HCT116 (cell line): ENCODE measurements at regions not wholly inside any gene's neighbourhood (a gene's known extent, or its start where the extent isn't known, plus 50 kb on each side); places are given as distances from the start of the nearest gene placed in this dataset.

Experiments
- ATAC-seq: fragments of 200-7000 bp; cut with Tn5 transposase; 2 replicates; pipeline ENCODE4 v1.9.1; 2020; ENCODE audit warnings: mild to moderate bottlenecking, moderate library complexity
- BruUV-seq: library from RNA; stranded (reverse); fragments of 400-500 nt; replicated peaks from 2 replicates; lab custom pipeline; 2021; lab: Mats Ljungman, UMichigan
- CTCF ChIA-PET: fragments of 300-600 bp; sonication (Branson Sonifier 250); formaldehyde crosslinking; loops from one replicate; lab custom pipeline; 2021; ENCODE audit warnings: antibody characterized with exemption; lab: Charles Lee
- POLR2A ChIA-PET: fragments of 300-600, 350-600 bp; sonication (Branson Sonifier 250); formaldehyde crosslinking; loops from one replicate; lab custom pipeline; 2021; ENCODE audit warnings: antibody characterized with exemption; lab: Charles Lee
- RAD21 ChIA-PET, 2 experiments: fragments of 300-600 bp; sonication (Branson Sonifier 250); formaldehyde crosslinking; loops; one replicate each; lab custom pipeline; 2023; ENCODE audit warnings: low total read pairs in 2 of 2; ENCODE audit not compliant: uncharacterized antibody in 2 of 2, unreplicated experiment in 2 of 2, low non-redundant PET in 1 of 2; lab: Charles Lee
- DNase-seq: peaks from one replicate; pipeline ENCODE4 v3.0.0-alpha.2; 2010; ENCODE audit warnings: low read depth, low spot score
- H2AFZ ChIP-seq: fragments of 200-600 bp; shearing (Covaris generic), sonication (generic); 2 replicates; pipeline ENCODE4 v1.6.1; 2017; ENCODE audit warnings: low read depth, mixed run types, mixed read lengths, antibody characterized with exemption, low read length; ENCODE audit not compliant: poor library complexity, severe bottlenecking
- H3K27ac ChIP-seq: 2 replicates; pipeline ENCODE4 v1.5.1; 2012; ENCODE audit warnings: low read depth, low read length
- H3K27me3 ChIP-seq: fragments of 200-600 bp; sonication (generic); 2 replicates; pipeline ENCODE4 v1.6.1; 2016; ENCODE audit warnings: mixed run types, low read length, mixed read lengths; ENCODE audit not compliant: insufficient read depth
- H3K36me3 ChIP-seq, 2 experiments: fragments of 200-500 bp in 1 of 2; fragments of 200-600 bp in 1 of 2; sonication (Bioruptor generic) in 1 of 2; sonication (generic) in 1 of 2; 2 replicates each; pipeline versions ENCODE4 v1.5.1 to v1.6.1; 2014 to 2016; ENCODE audit warnings: low read length in 2 of 2, inconsistent platforms in 1 of 2, mixed read lengths in 1 of 2, mixed run types in 1 of 2; ENCODE audit not compliant: insufficient read depth in 2 of 2, control insufficient read depth in 1 of 2
- H3K4me1 ChIP-seq, 2 experiments: fragments of 200-600 bp in 1 of 2; sonication (generic) in 1 of 2; 2 replicates each; pipeline versions ENCODE4 v1.5.1 to v1.6.1; 2012 to 2017; ENCODE audit warnings: low read length in 2 of 2, inconsistent platforms in 1 of 2, mild to moderate bottlenecking in 1 of 2, mixed read lengths in 1 of 2, mixed run types in 1 of 2, moderate library complexity in 1 of 2; ENCODE audit not compliant: insufficient read depth in 2 of 2, control insufficient read depth in 1 of 2
- H3K4me2 ChIP-seq: fragments of 200-600 bp; sonication (generic); 2 replicates; pipeline ENCODE4 v1.6.1; 2017; ENCODE audit warnings: mixed run types, low read length, mixed read lengths
- H3K4me3 ChIP-seq, 2 experiments: fragments of 200-600 bp in 1 of 2; sonication (generic) in 1 of 2; replicated peaks in 1 of 2; 2 replicates each; pipeline ENCODE4 v1.5.1; 2011 to 2016; ENCODE audit warnings: low read length in 2 of 2, control low read depth in 1 of 2, low read depth in 1 of 2, mild to moderate bottlenecking in 1 of 2, mixed read lengths in 1 of 2, mixed run types in 1 of 2
- H3K79me2 ChIP-seq: fragments of 200-600 bp; sonication (generic); 2 replicates; pipeline ENCODE4 v1.6.1; 2017; ENCODE audit warnings: mild to moderate bottlenecking, mixed run types, low read length, moderate library complexity, mixed read lengths; ENCODE audit not compliant: insufficient read depth
- H3K9ac ChIP-seq: fragments of 200-600 bp; sonication (generic); 2 replicates; pipeline ENCODE4 v1.6.1; 2016; ENCODE audit warnings: low read length, mixed read lengths
- H3K9me2 ChIP-seq: fragments of 200-600 bp; sonication (generic), shearing (Covaris generic); 2 replicates; pipeline ENCODE4 v1.6.1; 2017; ENCODE audit warnings: mixed run types, mild to moderate bottlenecking, moderate library complexity; ENCODE audit not compliant: insufficient read depth
- H3K9me3 ChIP-seq, 2 experiments: fragments of 200-500 bp in 1 of 2; fragments of 200-600 bp in 1 of 2; sonication (Bioruptor generic) in 1 of 2; sonication (generic) in 1 of 2; 2 replicates each; pipeline ENCODE4 v1.6.1; 2014 to 2017; ENCODE audit warnings: low read length in 2 of 2, mixed read lengths in 2 of 2, inconsistent platforms in 1 of 2, low read depth in 1 of 2, mild to moderate bottlenecking in 1 of 2, mixed run types in 1 of 2, moderate library complexity in 1 of 2; ENCODE audit not compliant: control insufficient read depth in 1 of 2, insufficient read depth in 1 of 2
- H4K20me1 ChIP-seq: fragments of 200-600 bp; sonication (generic), shearing (Covaris generic); 2 replicates; pipeline ENCODE4 v1.6.1; 2017; ENCODE audit warnings: mixed run types, mild to moderate bottlenecking, moderate library complexity; ENCODE audit not compliant: insufficient read depth
- EGR1 ChIP-seq: IDR thresholded peaks from 2 replicates; pipeline ENCODE4 v1.6.1; 2012; ENCODE audit warnings: low read depth
- ELF1 ChIP-seq: IDR thresholded peaks from 2 replicates; pipeline ENCODE4 v1.6.1; 2012; ENCODE audit warnings: low read depth, borderline replicate concordance
- EZH2 ChIP-seq: fragments of 200-600 bp; sonication (generic); IDR thresholded peaks from 2 replicates; pipeline ENCODE4 v1.6.1; 2017; ENCODE audit warnings: antibody characterized with exemption, mixed run types
- EZH2phosphoT487 ChIP-seq: fragments of 200-600 bp; IDR thresholded peaks from 2 replicates; pipeline ENCODE4 v1.6.1; 2018; ENCODE audit warnings: antibody characterized with exemption, borderline replicate concordance
- MAX ChIP-seq: IDR thresholded peaks from 2 replicates; pipeline ENCODE4 v1.6.1; 2012
- POLR2A ChIP-seq: IDR thresholded peaks from 2 replicates; pipeline ENCODE4 v1.7.0; 2011; ENCODE audit warnings: borderline replicate concordance; ENCODE audit not compliant: insufficient read depth, insufficient read length; ENCODE audit errors: extremely low read depth
- RAD21 ChIP-seq: IDR thresholded peaks from 2 replicates; pipeline ENCODE4 v1.6.1; 2012; ENCODE audit warnings: low read depth, mild to moderate bottlenecking
- REST ChIP-seq: IDR thresholded peaks from 2 replicates; pipeline ENCODE4 v1.6.1; 2012; ENCODE audit warnings: low read depth
- SP1 ChIP-seq: IDR thresholded peaks from 2 replicates; pipeline ENCODE4 v1.6.1; 2012; ENCODE audit warnings: low read depth
- SRF ChIP-seq: IDR thresholded peaks from 2 replicates; pipeline ENCODE4 v1.6.1; 2012; ENCODE audit warnings: low read depth
- TCF7L2 ChIP-seq: IDR thresholded peaks from 2 replicates; pipeline ENCODE4 v1.7.0; 2011; ENCODE audit warnings: borderline replicate concordance, inconsistent platforms; ENCODE audit not compliant: insufficient read depth, insufficient read length; ENCODE audit errors: extremely low read depth
- YY1 ChIP-seq: IDR thresholded peaks from 2 replicates; pipeline ENCODE4 v1.6.1; 2011; ENCODE audit warnings: low read length, low read depth, moderate library complexity, mild to moderate bottlenecking; ENCODE audit not compliant: insufficient replicate concordance; ENCODE audit errors: extremely low read depth
- ZFX ChIP-seq: fragments of 450-650 bp; IDR thresholded peaks from 2 replicates; pipeline ENCODE4 v1.6.1; 2017
- ZNF274 ChIP-seq: fragments of 200-500 bp; sonication (Bioruptor generic); IDR thresholded peaks from 2 replicates; pipeline ENCODE4 v1.6.1; 2014; ENCODE audit warnings: mild to moderate bottlenecking, low read depth, low read length, inconsistent platforms
- intact Hi-C: fragments of 100-400 bp; cut with micrococcal nuclease; formaldehyde crosslinking; loops from 2 replicates; pipeline ENCODE4 v1.10.0; 2022
- TF ChIP-seq, protein P1 (sequence below): IDR thresholded peaks from 2 replicates; pipeline ENCODE4 v1.6.1; 2012
- TF ChIP-seq, protein P2 (sequence below), 3 experiments: fragments of 200-600 bp in 1 of 3; sonication (generic) in 1 of 3; IDR thresholded peaks in 2 of 3; conservative IDR thresholded peaks in 1 of 3; 2 replicates each; pipeline ENCODE4 v1.5.1; 2012 to 2017; ENCODE audit warnings: low read depth in 2 of 3, low read length in 2 of 3, antibody characterized with exemption in 1 of 3, borderline replicate concordance in 1 of 3, control low read depth in 1 of 3, mild to moderate bottlenecking in 1 of 3, mixed read lengths in 1 of 3, mixed run types in 1 of 3, moderate library complexity in 1 of 3; ENCODE audit not compliant: insufficient read depth in 1 of 3

- no peak for DNase-seq
- Histone ChIP-seq H3K9me2 (no peaks in the 10 kb centered on the region), H3K4me1 (no peaks in the 10 kb centered on the region), H3K79me2 (no peaks in the 10 kb centered on the region), H3K9me3 (no peaks in the 10 kb centered on the region), H3K27ac (no peak overlapping the region), H3K9ac (no peak overlapping the region), H3K4me2 (no peak overlapping the region), H3K4me3 (no peak overlapping the region), H3K36me3 (no peaks in the 10 kb centered on the region), H4K20me1 (no peaks in the 10 kb centered on the region), H2AFZ (no peak overlapping the region), H3K27me3 (peaks cover 13% of the 10 kb centered on the region; the same call in 1 of the 2 replicates)
- no peak for ATAC-seq
- intact Hi-C loops, result no loop called here
- no TSS peak for BruUV-seq
- ChIA-PET CTCF (no interaction called here), RAD21 (no interaction called here), POLR2A (no interaction called here)
- TF ChIP-seq TCF7L2 (no peak), ZNF274 (no peak), ZFX (no peak), RAD21 (no peak), POLR2A (no peak), MAX (no peak), EGR1 (no peak), SP1 (no peak), YY1 (no peak), EZH2phosphoT487 (no peak)
- TF ChIP-seq, protein P1, sequence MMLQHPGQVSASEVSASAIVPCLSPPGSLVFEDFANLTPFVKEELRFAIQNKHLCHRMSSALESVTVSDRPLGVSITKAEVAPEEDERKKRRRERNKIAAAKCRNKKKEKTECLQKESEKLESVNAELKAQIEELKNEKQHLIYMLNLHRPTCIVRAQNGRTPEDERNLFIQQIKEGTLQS, result no peak
These were observed 160.3 kb upstream of the CDYL start for GRCh38 chr6:4615891-4616290.

- DNase-seq (no peak), ATAC-seq (no peak)
- no peaks in the 10 kb centered on the region for H3K9me2 ChIP-seq
- no peaks in the 10 kb centered on the region for H3K4me1 ChIP-seq
- no peaks in the 10 kb centered on the region for H3K9me3 ChIP-seq
- no peak overlapping the region for H3K4me2 ChIP-seq
- POLR2A ChIA-PET, result no interaction called here
- CTCF ChIA-PET, result no interaction called here
- H3K27me3 ChIP-seq, result peaks cover 20% of the 10 kb centered on the region; the same call in 1 of the 2 replicates
- BruUV-seq, result no TSS peak
- no peak overlapping the region for H3K4me3 ChIP-seq
- intact Hi-C loops, result no loop called here
- no peaks in the 10 kb centered on the region for H3K36me3 ChIP-seq
- H2AFZ ChIP-seq, result no peak overlapping the region
- no peaks in the 10 kb centered on the region for H4K20me1 ChIP-seq
- RAD21 ChIA-PET, result no interaction called here
- H3K9ac ChIP-seq, result no peak overlapping the region
- H3K79me2 ChIP-seq, result no peaks in the 10 kb centered on the region
- no peak overlapping the region for H3K27ac ChIP-seq
- TF ChIP-seq SRF (no peak), SP1 (no peak), YY1 (no peak), REST (no peak), RAD21 (no peak), EZH2 (no peak), EGR1 (no peak), ZFX (no peak), ELF1 (no peak)
- TF ChIP-seq, protein P2, sequence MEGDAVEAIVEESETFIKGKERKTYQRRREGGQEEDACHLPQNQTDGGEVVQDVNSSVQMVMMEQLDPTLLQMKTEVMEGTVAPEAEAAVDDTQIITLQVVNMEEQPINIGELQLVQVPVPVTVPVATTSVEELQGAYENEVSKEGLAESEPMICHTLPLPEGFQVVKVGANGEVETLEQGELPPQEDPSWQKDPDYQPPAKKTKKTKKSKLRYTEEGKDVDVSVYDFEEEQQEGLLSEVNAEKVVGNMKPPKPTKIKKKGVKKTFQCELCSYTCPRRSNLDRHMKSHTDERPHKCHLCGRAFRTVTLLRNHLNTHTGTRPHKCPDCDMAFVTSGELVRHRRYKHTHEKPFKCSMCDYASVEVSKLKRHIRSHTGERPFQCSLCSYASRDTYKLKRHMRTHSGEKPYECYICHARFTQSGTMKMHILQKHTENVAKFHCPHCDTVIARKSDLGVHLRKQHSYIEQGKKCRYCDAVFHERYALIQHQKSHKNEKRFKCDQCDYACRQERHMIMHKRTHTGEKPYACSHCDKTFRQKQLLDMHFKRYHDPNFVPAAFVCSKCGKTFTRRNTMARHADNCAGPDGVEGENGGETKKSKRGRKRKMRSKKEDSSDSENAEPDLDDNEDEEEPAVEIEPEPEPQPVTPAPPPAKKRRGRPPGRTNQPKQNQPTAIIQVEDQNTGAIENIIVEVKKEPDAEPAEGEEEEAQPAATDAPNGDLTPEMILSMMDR (IDR thresholded peaks at IDR 0.05 in 2 of 3, conservative IDR thresholded peaks at IDR 0.05 in 1 of 3; ENCODE audit: borderline replicate concordance in 1 of 3, insufficient read depth in 1 of 3, low read depth in 2 of 3, low read length in 2 of 3), result no peak
These were observed 161.0 kb upstream of the CDYL start for GRCh38 chr6:4615231-4615630.
